Neural cell (in vitro differentiated cells): ENCODE measurements at regions not wholly inside any gene's neighbourhood (a gene's known extent, or its start where the extent isn't known, plus 50 kb on each side); places are given as distances from the start of the nearest gene placed in this dataset.
"Not testable (repeated sequence)": the region's sequence is repeated elsewhere in the genome, so short reads cannot be mapped to it uniquely, and the experiment has no call there.

ENCODE experiments used
- H2AFZ ChIP-seq: fragments of 200-600, 300-800 bp; sonication (generic), shearing (Covaris generic); 2 replicates; pipeline ENCODE4 v1.6.0; 2014; ENCODE audit warnings: low read depth, mild to moderate bottlenecking, antibody characterized with exemption, low read length, moderate library complexity
- H3F3A ChIP-seq: fragments of 200-600 bp; shearing (Covaris generic); 2 replicates; pipeline ENCODE4 v1.6.1; 2016; ENCODE audit warnings: mild to moderate bottlenecking, moderate library complexity, mixed read lengths, antibody characterized with exemption, low read length; ENCODE audit not compliant: insufficient read depth, poor library complexity, severe bottlenecking
- H3K27ac ChIP-seq: fragments of 200-600, 300-800 bp; sonication (generic), shearing (Covaris generic); 2 replicates; pipeline ENCODE4 v1.5.1; 2014; ENCODE audit warnings: mild to moderate bottlenecking, low read length, moderate library complexity
- H3K27me3 ChIP-seq: fragments of 300-800, 200-600 bp; sonication (generic), shearing (Covaris generic); 2 replicates; pipeline ENCODE4 v1.6.0; 2014; ENCODE audit warnings: mild to moderate bottlenecking, low read depth, low read length, moderate library complexity; ENCODE audit not compliant: insufficient read depth
- H3K36me3 ChIP-seq: fragments of 300-800, 200-600 bp; sonication (generic), shearing (Covaris generic); 2 replicates; pipeline ENCODE4 v1.5.1; 2014; ENCODE audit warnings: mild to moderate bottlenecking, antibody characterized with exemption, low read length, moderate library complexity; ENCODE audit not compliant: insufficient read depth
- H3K4me2 ChIP-seq: fragments of 300-800, 200-600 bp; sonication (generic), shearing (Covaris generic); 2 replicates; pipeline ENCODE4 v1.6.0; 2014; ENCODE audit warnings: mild to moderate bottlenecking, low read length
- H3K4me3 ChIP-seq: fragments of 300-800, 200-600 bp; sonication (generic), shearing (Covaris generic); 2 replicates; pipeline ENCODE4 v1.5.1; 2014; ENCODE audit warnings: mild to moderate bottlenecking, low read length, moderate library complexity
- H3K79me2 ChIP-seq: fragments of 200-600 bp; shearing (Covaris generic); replicated peaks from 2 replicates; pipeline ENCODE4 v1.6.0; 2014; ENCODE audit warnings: mild to moderate bottlenecking, low read length, moderate library complexity; ENCODE audit not compliant: insufficient read depth
- H3K9ac ChIP-seq: fragments of 300-800, 200-600 bp; sonication (generic), shearing (Covaris generic); 2 replicates; pipeline ENCODE4 v1.6.1; 2016; ENCODE audit warnings: mild to moderate bottlenecking, low read length, mixed read lengths
- H3K9me2 ChIP-seq: fragments of 200-600 bp; shearing (Covaris generic); 2 replicates; pipeline ENCODE4 v1.6.1; 2016; ENCODE audit warnings: mild to moderate bottlenecking, low read length, mixed read lengths; ENCODE audit not compliant: insufficient read depth
- H3K9me3 ChIP-seq: fragments of 200-600, 300-800 bp; sonication (generic), shearing (Covaris generic); 2 replicates; pipeline ENCODE4 v1.6.1; 2016; ENCODE audit warnings: mild to moderate bottlenecking, mixed run types, low read length, moderate library complexity, mixed read lengths
- H4K20me1 ChIP-seq: fragments of 200-600 bp; shearing (Covaris generic); 2 replicates; pipeline ENCODE4 v1.6.1; 2016; ENCODE audit warnings: mild to moderate bottlenecking, mixed run types; ENCODE audit not compliant: insufficient read depth
- EP300 ChIP-seq: fragments of 450-650 bp; conservative IDR thresholded peaks from 2 replicates; pipeline ENCODE4 v1.6.1; 2014; ENCODE audit warnings: antibody characterized with exemption, mild to moderate bottlenecking, moderate library complexity; ENCODE audit not compliant: poor library complexity, severe bottlenecking
- EZH2 ChIP-seq: fragments of 200-600, 300-800 bp; shearing (Covaris generic), sonication (generic); IDR thresholded peaks from 2 replicates; pipeline ENCODE4 v1.6.1; 2014; ENCODE audit warnings: antibody characterized with exemption, low read length, borderline replicate concordance, mild to moderate bottlenecking; ENCODE audit not compliant: insufficient read depth, poor library complexity, severe bottlenecking
- MXI1 ChIP-seq: fragments of 450-650 bp; conservative IDR thresholded peaks from 2 replicates; pipeline ENCODE4 v1.6.1; 2014; ENCODE audit warnings: antibody characterized with exemption, mild to moderate bottlenecking; ENCODE audit not compliant: poor library complexity, severe bottlenecking
- POLR2AphosphoS5 ChIP-seq: IDR thresholded peaks from 2 replicates; pipeline ENCODE4 v1.6.1; 2012
- RAD21 ChIP-seq: fragments of 450-650 bp; conservative IDR thresholded peaks from 2 replicates; pipeline ENCODE4 v1.6.1; 2014; ENCODE audit warnings: antibody characterized with exemption, mild to moderate bottlenecking, moderate library complexity
- REST ChIP-seq: IDR thresholded peaks from 2 replicates; pipeline ENCODE4 v1.6.1; 2012; ENCODE audit warnings: borderline replicate concordance
- SMC3 ChIP-seq: fragments of 450-650 bp; conservative IDR thresholded peaks from 2 replicates; pipeline ENCODE4 v1.6.1; 2014; ENCODE audit warnings: antibody characterized with exemption, mild to moderate bottlenecking, moderate library complexity; ENCODE audit not compliant: poor library complexity
- TAF1 ChIP-seq: IDR thresholded peaks from 2 replicates; pipeline ENCODE4 v1.6.1; 2012; ENCODE audit warnings: low read depth
- TF ChIP-seq, protein P1 (sequence below): fragments of 450-650 bp; IDR thresholded peaks from 2 replicates; pipeline ENCODE4 v1.5.1; 2014; ENCODE audit warnings: antibody characterized with exemption, mild to moderate bottlenecking, moderate library complexity; ENCODE audit not compliant: poor library complexity, severe bottlenecking

GRCh38 chr3:48101301-48101650 lies 85.1 kb upstream of the MAP4 start:
- H3K9me3 ChIP-seq, H4K20me1 ChIP-seq, H3K4me3 ChIP-seq, H3K9ac ChIP-seq, H3K9me2 ChIP-seq, H3K36me3 ChIP-seq, H3K79me2 ChIP-seq, H3K4me2 ChIP-seq, H3K27me3 ChIP-seq, H2AFZ ChIP-seq, H3K27ac ChIP-seq, H3F3A ChIP-seq: not testable (repeated sequence)

DNA sequence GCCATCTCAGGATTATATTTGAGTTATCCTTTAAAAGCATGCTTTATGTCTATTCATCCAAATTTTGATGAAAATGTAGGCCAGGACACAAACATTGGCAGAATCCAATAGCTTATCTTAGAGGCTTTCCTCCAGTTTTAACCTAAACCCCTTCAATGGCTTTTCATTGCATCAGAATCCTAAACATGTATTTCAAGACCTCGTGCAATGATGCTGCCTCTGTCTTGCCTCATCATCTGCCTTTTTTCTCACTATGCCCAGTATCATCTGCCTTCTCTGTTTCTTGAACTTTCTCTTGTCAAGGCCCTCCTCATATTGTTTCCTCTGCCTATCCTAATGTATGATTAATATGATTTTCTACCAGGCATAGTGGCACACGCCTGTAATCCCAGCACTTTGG lies 76.1 kb upstream of the MAP4 start:
- H3K79me2 ChIP-seq: peaks cover 6% of the 10 kb centered on the region
- H3K27ac ChIP-seq: no peak overlapping the region
- H3K9ac ChIP-seq: no peak overlapping the region
- H3K36me3 ChIP-seq: no peaks in the 10 kb centered on the region
- H3K9me3 ChIP-seq: no peaks in the 10 kb centered on the region
- no peak overlapping the region for H2AFZ ChIP-seq
- H4K20me1 ChIP-seq: no peaks in the 10 kb centered on the region
- TF ChIP-seq EP300 (no peak), SMC3 (no peak), RAD21 (no peak)
- TF ChIP-seq, protein P1, sequence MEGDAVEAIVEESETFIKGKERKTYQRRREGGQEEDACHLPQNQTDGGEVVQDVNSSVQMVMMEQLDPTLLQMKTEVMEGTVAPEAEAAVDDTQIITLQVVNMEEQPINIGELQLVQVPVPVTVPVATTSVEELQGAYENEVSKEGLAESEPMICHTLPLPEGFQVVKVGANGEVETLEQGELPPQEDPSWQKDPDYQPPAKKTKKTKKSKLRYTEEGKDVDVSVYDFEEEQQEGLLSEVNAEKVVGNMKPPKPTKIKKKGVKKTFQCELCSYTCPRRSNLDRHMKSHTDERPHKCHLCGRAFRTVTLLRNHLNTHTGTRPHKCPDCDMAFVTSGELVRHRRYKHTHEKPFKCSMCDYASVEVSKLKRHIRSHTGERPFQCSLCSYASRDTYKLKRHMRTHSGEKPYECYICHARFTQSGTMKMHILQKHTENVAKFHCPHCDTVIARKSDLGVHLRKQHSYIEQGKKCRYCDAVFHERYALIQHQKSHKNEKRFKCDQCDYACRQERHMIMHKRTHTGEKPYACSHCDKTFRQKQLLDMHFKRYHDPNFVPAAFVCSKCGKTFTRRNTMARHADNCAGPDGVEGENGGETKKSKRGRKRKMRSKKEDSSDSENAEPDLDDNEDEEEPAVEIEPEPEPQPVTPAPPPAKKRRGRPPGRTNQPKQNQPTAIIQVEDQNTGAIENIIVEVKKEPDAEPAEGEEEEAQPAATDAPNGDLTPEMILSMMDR: no peak
- H3K4me3 ChIP-seq: no peak overlapping the region
- no peaks in the 10 kb centered on the region for H3K27me3 ChIP-seq
- no peaks in the 10 kb centered on the region for H3F3A ChIP-seq
- no peak overlapping the region for H3K4me2 ChIP-seq
- H3K9me2 ChIP-seq: no peaks in the 10 kb centered on the region

DNA sequence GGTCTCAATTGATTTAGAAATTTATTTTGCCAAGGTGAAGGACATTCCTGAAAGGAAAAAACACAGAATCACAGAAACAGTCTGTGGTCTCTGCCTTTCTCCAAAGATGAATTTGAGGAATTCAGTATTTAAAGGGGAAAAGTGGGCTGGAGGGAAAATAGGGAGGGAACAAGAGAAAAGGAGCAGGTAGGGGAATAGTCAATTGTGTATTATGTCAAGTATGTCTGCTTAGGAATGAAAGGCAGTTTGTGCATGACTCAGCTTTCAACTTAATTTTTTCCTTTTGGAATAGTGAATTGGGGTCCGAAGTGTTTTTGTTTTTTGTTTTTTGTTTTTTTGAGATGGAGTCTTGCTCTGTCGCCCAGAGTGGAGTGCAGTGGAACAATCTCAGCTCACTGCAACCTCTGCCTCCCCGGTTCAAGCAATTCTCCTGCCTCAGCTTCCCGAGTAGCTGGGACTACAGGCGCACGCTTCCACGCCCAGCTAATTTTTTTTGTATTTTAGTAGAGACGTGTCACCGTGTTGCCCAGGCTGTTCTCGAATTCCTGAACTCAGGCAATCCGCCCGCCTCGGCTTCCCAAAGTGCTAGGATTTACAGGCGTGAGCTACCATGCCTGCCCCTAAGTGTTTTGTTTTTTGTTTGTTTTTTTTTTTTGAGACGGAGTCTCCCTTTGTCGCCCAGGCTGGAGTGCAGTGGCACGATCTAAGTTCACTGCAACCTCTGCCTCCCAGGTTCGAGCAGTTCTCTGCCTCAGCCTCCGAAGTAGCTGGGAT lies 74.1 kb upstream of the MAP4 start:
- peaks cover 4% of the 10 kb centered on the region for H4K20me1 ChIP-seq
- no peak for TF ChIP-seq RAD21
- no peak for TF ChIP-seq EZH2
- no peak for TF ChIP-seq SMC3
- TF ChIP-seq TAF1: no peak
- no peak for TF ChIP-seq REST
- TF ChIP-seq EP300: no peak
- no peak for TF ChIP-seq MXI1
- no peak for TF ChIP-seq POLR2AphosphoS5
- TF ChIP-seq, protein P1: no peak
- H3F3A ChIP-seq: no peaks in the 10 kb centered on the region
- no peaks in the 10 kb centered on the region for H3K36me3 ChIP-seq
- H3K4me2 ChIP-seq: no peak overlapping the region
- no peaks in the 10 kb centered on the region for H3K9me3 ChIP-seq
- no peak overlapping the region for H3K4me3 ChIP-seq
- H3K9me2 ChIP-seq: no peaks in the 10 kb centered on the region
- no peak overlapping the region for H3K27ac ChIP-seq
- H3K79me2 ChIP-seq: peaks cover 21% of the 10 kb centered on the region
- no peaks in the 10 kb centered on the region for H3K27me3 ChIP-seq
- H2AFZ ChIP-seq: no peak overlapping the region
- no peak overlapping the region for H3K9ac ChIP-seq
